H1 (cell line): ENCODE measurements at regions not wholly inside any gene's neighbourhood (a gene's known extent, or its start where the extent isn't known, plus 50 kb on each side); places are given as distances from the start of the nearest gene placed in this dataset.

ENCODE experiments used
- SAP30 ChIP-seq: fragments of 300-600 bp; sonication (generic); IDR thresholded peaks from 2 replicates; pipeline ENCODE4 v1.7.1; 2012; ENCODE audit warnings: low read length, moderate library complexity, mild to moderate bottlenecking, inconsistent platforms; ENCODE audit not compliant: insufficient read depth, insufficient replicate concordance
- SP2 ChIP-seq: IDR thresholded peaks from 2 replicates; pipeline ENCODE4 v1.6.1; 2012; ENCODE audit warnings: mild to moderate bottlenecking, low read length, inconsistent platforms
- TCF12 ChIP-seq: IDR thresholded peaks from 2 replicates; pipeline ENCODE4 v1.6.1; 2011; ENCODE audit warnings: low read depth, mild to moderate bottlenecking, low read length

DNA sequence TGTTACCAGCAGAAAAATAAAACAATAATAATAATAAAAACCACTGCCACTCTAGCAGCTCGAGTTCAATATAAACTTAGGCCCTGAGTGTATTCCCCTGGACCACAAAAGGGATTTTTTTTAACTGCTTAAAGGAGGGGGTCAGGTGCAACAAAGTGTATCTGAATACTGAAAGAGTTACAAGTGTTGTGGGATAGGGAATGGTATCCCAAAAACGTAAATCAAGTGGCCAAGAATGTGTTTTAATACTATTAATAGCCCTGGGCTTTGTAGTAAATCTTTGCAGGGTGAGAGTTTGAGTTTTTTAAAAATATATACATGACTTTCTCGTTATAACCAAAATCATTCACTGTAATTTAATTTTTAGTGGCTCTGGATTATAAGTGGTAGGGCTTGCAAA, 860.1 kb upstream of the INTU start (continued):
- TF ChIP-seq SAP30, result no peak
- no peak for TF ChIP-seq TCF12
- TF ChIP-seq SP2, result no peak
